ENCODE measurements at regions not wholly inside any gene's neighbourhood (a gene's known extent, or its start where the extent isn't known, plus 50 kb on each side); places are given as distances from the start of the nearest gene placed in this dataset.

GRCh38 chrX:73766431-73766795 is 86.1 kb downstream of the XIST start:
- TF ChIP-seq, protein P1, sequence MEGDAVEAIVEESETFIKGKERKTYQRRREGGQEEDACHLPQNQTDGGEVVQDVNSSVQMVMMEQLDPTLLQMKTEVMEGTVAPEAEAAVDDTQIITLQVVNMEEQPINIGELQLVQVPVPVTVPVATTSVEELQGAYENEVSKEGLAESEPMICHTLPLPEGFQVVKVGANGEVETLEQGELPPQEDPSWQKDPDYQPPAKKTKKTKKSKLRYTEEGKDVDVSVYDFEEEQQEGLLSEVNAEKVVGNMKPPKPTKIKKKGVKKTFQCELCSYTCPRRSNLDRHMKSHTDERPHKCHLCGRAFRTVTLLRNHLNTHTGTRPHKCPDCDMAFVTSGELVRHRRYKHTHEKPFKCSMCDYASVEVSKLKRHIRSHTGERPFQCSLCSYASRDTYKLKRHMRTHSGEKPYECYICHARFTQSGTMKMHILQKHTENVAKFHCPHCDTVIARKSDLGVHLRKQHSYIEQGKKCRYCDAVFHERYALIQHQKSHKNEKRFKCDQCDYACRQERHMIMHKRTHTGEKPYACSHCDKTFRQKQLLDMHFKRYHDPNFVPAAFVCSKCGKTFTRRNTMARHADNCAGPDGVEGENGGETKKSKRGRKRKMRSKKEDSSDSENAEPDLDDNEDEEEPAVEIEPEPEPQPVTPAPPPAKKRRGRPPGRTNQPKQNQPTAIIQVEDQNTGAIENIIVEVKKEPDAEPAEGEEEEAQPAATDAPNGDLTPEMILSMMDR (conservative IDR thresholded peaks at IDR 0.05; ENCODE audit: low read depth, low read length): no peak
- no peak for TF ChIP-seq EZH2 (IDR thresholded peaks at IDR 0.05; ENCODE audit: low read length, unreplicated experiment)
- TF ChIP-seq EZH2phosphoT487 (IDR thresholded peaks at IDR 0.05; ENCODE audit: borderline replicate concordance, low read length): no peak

Data from PC-3 (cell line).